GM12878 (cell line): ENCODE measurements at regions not wholly inside any gene's neighbourhood (a gene's known extent, or its start where the extent isn't known, plus 50 kb on each side); places are given as distances from the start of the nearest gene placed in this dataset.

Experiments
- ATAC-seq: fragments of 200-7000 bp; cut with Tn5 transposase; 3 replicates; pipeline ENCODE4 v1.9.1; 2020; ENCODE audit warnings: mild to moderate bottlenecking, moderate library complexity
- BruUV-seq: library from RNA; stranded (reverse); fragments of 400-500 nt; replicated peaks from 2 replicates; lab custom pipeline; 2021; lab: Mats Ljungman, UMichigan
- CTCF ChIA-PET: fragments of 300-600 bp; sonication (Branson Sonifier 250); formaldehyde crosslinking; extraction: SDS; loops from one replicate; lab custom pipeline; 2021; ENCODE audit warnings: inconsistent platforms; lab: Yijun Ruan, JAX
- POLR2A ChIA-PET: fragments of 350-600 bp; formaldehyde crosslinking; extraction: SDS; loops from one replicate; lab custom pipeline; 2021; ENCODE audit warnings: inconsistent platforms; lab: Charles Lee
- RAD21 ChIA-PET: fragments of 300-600 bp; sonication (Branson Sonifier 250); formaldehyde crosslinking; loops from one replicate; lab custom pipeline; 2023; ENCODE audit warnings: antibody characterized with exemption; ENCODE audit not compliant: unreplicated experiment; lab: Charles Lee
- SMC1A ChIA-PET: fragments of 300-600 bp; sonication (Branson Sonifier 250); formaldehyde crosslinking; loops from one replicate; lab custom pipeline; 2023; ENCODE audit not compliant: unreplicated experiment, uncharacterized antibody; lab: Charles Lee
- DNase-seq: peaks from one replicate; pipeline ENCODE4 v3.0.0-alpha.2; 2011; ENCODE audit warnings: low read depth, low spot score
- FAIRE-seq: peaks from 3 replicates; lab custom pipeline; 2011; peaks lifted over from hg19 to GRCh38; lab: Jason Lieb, UNC
- H2AFZ ChIP-seq: 2 replicates; pipeline ENCODE4 v1.6.0; 2011; ENCODE audit warnings: low read depth, low read length, control low read depth; ENCODE audit not compliant: control insufficient read depth
- H3K27ac ChIP-seq: 2 replicates; pipeline ENCODE4 v1.5.1; 2011; ENCODE audit warnings: control low read depth; ENCODE audit not compliant: control insufficient read depth, insufficient read depth
- H3K27me3 ChIP-seq, 2 experiments: replicated peaks in 1 of 2; 2 replicates each; pipeline versions ENCODE4 v1.6.0 to v1.6.1; 2011; ENCODE audit warnings: low read length in 1 of 2; ENCODE audit not compliant: control insufficient read depth in 2 of 2, insufficient read depth in 2 of 2
- H3K36me3 ChIP-seq, 2 experiments: 2 replicates each; pipeline ENCODE4 v1.5.1; 2011; ENCODE audit warnings: low read length in 1 of 2; ENCODE audit not compliant: control insufficient read depth in 2 of 2, insufficient read depth in 2 of 2
- H3K4me1 ChIP-seq: 2 replicates; pipeline ENCODE4 v1.6.1; 2011; ENCODE audit warnings: mild to moderate bottlenecking, low read length, moderate library complexity, mixed read lengths; ENCODE audit not compliant: control insufficient read depth, insufficient read depth
- H3K4me2 ChIP-seq: 2 replicates; pipeline ENCODE4 v1.6.0; 2011; ENCODE audit warnings: control low read depth; ENCODE audit not compliant: control insufficient read depth, insufficient read depth
- H3K4me3 ChIP-seq: fragments of 200-600 bp; sonication (generic); 2 replicates; pipeline ENCODE4 v1.5.1; 2016
- H3K79me2 ChIP-seq: 2 replicates; pipeline ENCODE4 v1.6.0; 2011; ENCODE audit warnings: low read length; ENCODE audit not compliant: control insufficient read depth, insufficient read depth
- H3K9ac ChIP-seq: 2 replicates; pipeline ENCODE4 v1.8.0; 2011; ENCODE audit warnings: low read length, control low read depth, mixed read lengths; ENCODE audit not compliant: control insufficient read depth, insufficient read depth
- H3K9me3 ChIP-seq: replicated peaks from 3 replicates; pipeline ENCODE4 v1.5.1; 2011; ENCODE audit warnings: mild to moderate bottlenecking, low read length; ENCODE audit not compliant: control insufficient read depth, insufficient read depth
- H4K20me1 ChIP-seq: 2 replicates; pipeline ENCODE4 v1.6.0; 2011; ENCODE audit not compliant: control insufficient read depth, insufficient read depth
- ATF7 ChIP-seq: fragments of 450-650 bp; IDR thresholded peaks from 2 replicates; pipeline ENCODE4 v1.6.1; 2016; ENCODE audit warnings: low read depth, mild to moderate bottlenecking
- BHLHE40 ChIP-seq, 2 experiments: fragments of 450-650 bp in 1 of 2; IDR thresholded peaks; 2 replicates each; pipeline ENCODE4 v1.6.1; 2011 to 2017; ENCODE audit warnings: low read depth in 2 of 2, borderline replicate concordance in 1 of 2, improper control_type of control experiment in 1 of 2, low read length in 1 of 2, mild to moderate bottlenecking in 1 of 2
- EGR1 ChIP-seq, 2 experiments: IDR thresholded peaks; 1 replicate in 1 of 2; 2 replicates in 1 of 2; pipeline ENCODE4 v1.6.1; 2011 to 2012; ENCODE audit warnings: low read depth in 2 of 2, low read length in 2 of 2, borderline replicate concordance in 1 of 2, mild to moderate bottlenecking in 1 of 2, moderate library complexity in 1 of 2
- EP300 ChIP-seq, 2 experiments: fragments of 150-350 bp in 1 of 2; IDR thresholded peaks; 2 replicates each; pipeline ENCODE4 v1.6.1; 2011 to 2012; ENCODE audit warnings: low read depth in 2 of 2, low read length in 2 of 2, borderline replicate concordance in 1 of 2, improper control_type of control experiment in 1 of 2, inconsistent platforms in 1 of 2; ENCODE audit not compliant: control insufficient read depth in 1 of 2
- ETV6 ChIP-seq, 2 experiments: fragments of 450-650 bp in 1 of 2; IDR thresholded peaks in 1 of 2; conservative IDR thresholded peaks in 1 of 2; 2 replicates each; pipeline ENCODE4 v1.6.1; 2014; ENCODE audit warnings: antibody characterized with exemption in 1 of 2, borderline replicate concordance in 1 of 2, low read depth in 1 of 2, mild to moderate bottlenecking in 1 of 2, moderate library complexity in 1 of 2
- IRF5 ChIP-seq: fragments of 450-650 bp; IDR thresholded peaks from 2 replicates; pipeline ENCODE4 v1.6.1; 2017; ENCODE audit warnings: borderline replicate concordance
- KDM1A ChIP-seq: fragments of 200-600 bp; sonication (generic); IDR thresholded peaks from 2 replicates; pipeline ENCODE4 v1.6.1; 2016; ENCODE audit warnings: borderline replicate concordance
- MLLT1 ChIP-seq: fragments of 450-650 bp; IDR thresholded peaks from 2 replicates; pipeline ENCODE4 v1.6.1; 2016; ENCODE audit warnings: mild to moderate bottlenecking
- NFYA ChIP-seq: IDR thresholded peaks from 2 replicates; pipeline ENCODE4 v1.6.1; 2011; ENCODE audit warnings: low read depth, mild to moderate bottlenecking, low read length, improper control_type of control experiment, borderline replicate concordance
- PAX5 ChIP-seq: IDR thresholded peaks from 2 replicates; pipeline ENCODE4 v1.6.1; 2011; ENCODE audit warnings: low read depth, low read length, borderline replicate concordance
- SMARCA5 ChIP-seq: fragments of 450-650 bp; IDR thresholded peaks from 2 replicates; pipeline ENCODE4 v1.6.1; 2017; ENCODE audit warnings: mild to moderate bottlenecking
- SPI1 ChIP-seq: IDR thresholded peaks from 2 replicates; pipeline ENCODE4 v1.6.1; 2011; ENCODE audit warnings: low read depth, mild to moderate bottlenecking, low read length, moderate library complexity, borderline replicate concordance; ENCODE audit not compliant: insufficient read depth
- STAT3 ChIP-seq: IDR thresholded peaks from 2 replicates; pipeline ENCODE4 v1.6.1; 2011; ENCODE audit warnings: low read depth, low read length, improper control_type of control experiment
- TARDBP ChIP-seq: IDR thresholded peaks from 2 replicates; pipeline ENCODE4 v1.6.1; 2016; ENCODE audit warnings: borderline replicate concordance
- WGBS: methylation state at CpG from one replicate; pipeline ENCODE4 v1.1.6; 2016; ENCODE audit warnings: low lambda C conversion rate; ENCODE audit not compliant: insufficient replicate concordance, insufficient coverage; ENCODE audit errors: missing lambda C conversion rate; 5-methylcytosine and 5-hydroxymethylcytosine counted together
- in situ Hi-C: fragments of 300-500 bp; cut with MboI; formaldehyde crosslinking; loops from 9 replicates; pipeline ENCODE4 v1.14.3; 2018; ENCODE audit warnings: mixed read lengths
- intact Hi-C: fragments of 100-400 bp; cut with micrococcal nuclease; formaldehyde crosslinking; loops from one replicate; pipeline ENCODE4 v1.14.2; 2022; ENCODE audit not compliant: unreplicated experiment

- BruUV-seq = no TSS peak
- in situ Hi-C loops (no loop called here), intact Hi-C loops (no loop called here)
- ATAC-seq = peak; percentile 46
- TF ChIP-seq ATF7 (no peak), SPI1 (peak; percentile 35; the same call in 1 of the 2 replicates)
- H3K9me3 ChIP-seq = no peaks in the 10 kb centered on the region
- FAIRE-seq = no peak
- H3K27me3 ChIP-seq = 0 out of 4 replicates have a peak, but pooled peaks cover 0 to 2% of the 10 kb centered on the region in 2 experiments
- no peak for DNase-seq
- H4K20me1 ChIP-seq = no peaks in the 10 kb centered on the region
- no peak overlapping the region for H3K4me3 ChIP-seq
- ChIA-PET POLR2A (no interaction called here), CTCF (interaction anchor here (1.0 kb wide), 1 partner anchor 14 kb away, joined by 3 read pairs; no protein-coding TSS in a partner anchor), RAD21 (no interaction called here), SMC1A (interaction anchor here (1.1 kb wide), 1 partner anchor 12 kb away, joined by 3 read pairs; no protein-coding TSS in a partner anchor)
- H2AFZ ChIP-seq = no peak overlapping the region
- no peak overlapping the region for H3K9ac ChIP-seq
- H3K27ac ChIP-seq = no peak overlapping the region
- WGBS = 38% methylated on average over 5 of the region's 5 CpGs
- no peak overlapping the region for H3K4me2 ChIP-seq
- H3K4me1 ChIP-seq = no peaks in the 10 kb centered on the region
- H3K79me2 ChIP-seq = no peaks in the 10 kb centered on the region
- no peaks in the 10 kb centered on the region for H3K36me3 ChIP-seq
Observed at GRCh38 chr3:182410051-182410450, 383.3 kb upstream of the ATP11B start.

GRCh38 chr3:182412066-182412465 is 381.2 kb upstream of the ATP11B start:
- ChIA-PET SMC1A (interaction anchor here (0.9 kb wide), 1 partner anchor 65 kb away, joined by 4 read pairs; no protein-coding TSS in a partner anchor), RAD21 (no interaction called here)
- in situ Hi-C loops = no loop called here
- no TSS peak for BruUV-seq
- TF ChIP-seq EGR1 (IDR thresholded peaks at IDR 0.05; ENCODE audit: borderline replicate concordance in 1 of 2, low read depth in 2 of 2, low read length in 2 of 2) = no peak
- no peak for TF ChIP-seq EP300 (IDR thresholded peaks at IDR 0.05; ENCODE audit: borderline replicate concordance in 1 of 2, control insufficient read depth in 1 of 2, low read depth in 2 of 2, low read length in 2 of 2)
- TF ChIP-seq IRF5 = no peak
- no peak for TF ChIP-seq STAT3
- TF ChIP-seq BHLHE40 (IDR thresholded peaks at IDR 0.05; ENCODE audit: borderline replicate concordance in 1 of 2, low read depth in 2 of 2, low read length in 1 of 2) = no peak
- TF ChIP-seq TARDBP = no peak
- TF ChIP-seq KDM1A = no peak
- no peak for TF ChIP-seq MLLT1
- TF ChIP-seq PAX5 = no peak
- no peak for TF ChIP-seq ETV6 (conservative IDR thresholded peaks at IDR 0.05 in 1 of 2, IDR thresholded peaks at IDR 0.05 in 1 of 2; ENCODE audit: borderline replicate concordance in 1 of 2, low read depth in 1 of 2)
- no peak for TF ChIP-seq NFYA
- TF ChIP-seq SMARCA5 = no peak
- TF ChIP-seq, all 136 proteins: peak for 0
- H3K27ac ChIP-seq = no peak overlapping the region
- no peaks in the 10 kb centered on the region for H4K20me1 ChIP-seq
- no peak overlapping the region for H3K4me2 ChIP-seq
- H3K9ac ChIP-seq = no peak overlapping the region
- no peak for FAIRE-seq
- POLR2A ChIA-PET = no interaction called here
- H3K4me3 ChIP-seq = no peak overlapping the region
- H3K79me2 ChIP-seq = no peaks in the 10 kb centered on the region
- intact Hi-C loops = no loop called here
- DNase-seq = no peak
- H3K27me3 ChIP-seq = peaks cover 2 to 3% of the 10 kb centered on the region in 2 experiments; a peak in 1 of 4 replicates
- CTCF ChIA-PET = no interaction called here
- H3K4me1 ChIP-seq = no peaks in the 10 kb centered on the region
- H3K36me3 ChIP-seq = no peaks in the 10 kb centered on the region
- no peak for ATAC-seq
- no peak overlapping the region for H2AFZ ChIP-seq
- no peaks in the 10 kb centered on the region for H3K9me3 ChIP-seq
- 48% methylated on average over 2 of the region's 2 CpGs for WGBS
